HepG2 (cell line): ENCODE measurements at regions not wholly inside any gene's neighbourhood (a gene's known extent, or its start where the extent isn't known, plus 50 kb on each side); places are given as distances from the start of the nearest gene placed in this dataset.

Experiments
- ATAC-seq: fragments of 200-7000 bp; cut with Tn5 transposase; 3 replicates; pipeline ENCODE4 v1.9.1; 2020; ENCODE audit warnings: mild to moderate bottlenecking, moderate library complexity
- BruUV-seq: library from RNA; stranded (reverse); fragments of 400-500 nt; replicated peaks from 2 replicates; lab custom pipeline; 2021; lab: Mats Ljungman, UMichigan
- CTCF ChIA-PET: fragments of 300-600 bp; formaldehyde crosslinking; extraction: SDS; loops from one replicate; lab custom pipeline; 2021; ENCODE audit warnings: low total read pairs, inconsistent platforms, low intra/inter-chr PET ratio; lab: Yijun Ruan, JAX
- POLR2A ChIA-PET: fragments of 350-600 bp; sonication (Branson Sonifier 250); formaldehyde crosslinking; loops from one replicate; lab custom pipeline; 2020; ENCODE audit warnings: antibody characterized with exemption, inconsistent platforms; lab: Yijun Ruan, JAX
- DNase-seq: peaks from one replicate; pipeline ENCODE4 v3.0.0-alpha.2; 2015; ENCODE audit warnings: low spot score
- FAIRE-seq: peaks from 3 replicates; lab custom pipeline; 2011; peaks lifted over from hg19 to GRCh38; lab: Jason Lieb, UNC
- H2AFZ ChIP-seq: one replicate; pipeline ENCODE4 v1.6.1; 2011; ENCODE audit warnings: low read length, inconsistent platforms
- H3K27ac ChIP-seq: fragments of 300-600 bp; 3 replicates; pipeline ENCODE4 v1.8.0; 2011; ENCODE audit warnings: mixed run types, mild to moderate bottlenecking, mixed read lengths, low read length, inconsistent platforms; ENCODE audit not compliant: insufficient read depth; ENCODE audit errors: extremely low read length
- H3K27me3 ChIP-seq, 2 experiments: fragments of 200-600 bp in 1 of 2; 2 replicates in 1 of 2; 3 replicates in 1 of 2; pipeline versions ENCODE4 v1.6.0 to v1.8.0; 2011; ENCODE audit warnings: low read length in 2 of 2, mild to moderate bottlenecking in 2 of 2, moderate library complexity in 2 of 2, inconsistent platforms in 1 of 2; ENCODE audit not compliant: insufficient read depth in 2 of 2, control insufficient read depth in 1 of 2
- H3K36me3 ChIP-seq, 2 experiments: fragments of 200-600 bp in 1 of 2; replicated peaks in 1 of 2; 2 replicates in 1 of 2; 3 replicates in 1 of 2; pipeline versions ENCODE4 v1.5.1 to v1.8.0; 2011; ENCODE audit warnings: low read length in 2 of 2, inconsistent platforms in 1 of 2; ENCODE audit not compliant: insufficient read depth in 2 of 2, control insufficient read depth in 1 of 2
- H3K4me1 ChIP-seq: 2 replicates; pipeline ENCODE4 v1.5.1; 2012; ENCODE audit warnings: low read length, inconsistent platforms; ENCODE audit not compliant: insufficient read depth
- H3K4me2 ChIP-seq: 2 replicates; pipeline ENCODE4 v1.6.0; 2011; ENCODE audit warnings: low read depth, low read length, inconsistent platforms
- H3K4me3 ChIP-seq, 3 experiments: fragments of 200-600 bp in 1 of 3; sonication (generic), shearing (Covaris generic) in 1 of 3; replicated peaks in 1 of 3; 2 replicates each; pipeline ENCODE4 v1.5.1; 2011 to 2016; ENCODE audit warnings: low read length in 3 of 3, inconsistent platforms in 2 of 3, low read depth in 2 of 3, mild to moderate bottlenecking in 2 of 3, control low read depth in 1 of 3, mixed read lengths in 1 of 3; ENCODE audit not compliant: insufficient read depth in 1 of 3
- H3K79me2 ChIP-seq: one replicate; pipeline ENCODE4 v1.6.1; 2011; ENCODE audit warnings: low read length, inconsistent platforms; ENCODE audit not compliant: insufficient read depth
- H3K9ac ChIP-seq: 2 replicates; pipeline ENCODE4 v1.6.0; 2011; ENCODE audit warnings: mild to moderate bottlenecking, low read depth, low read length, inconsistent platforms; ENCODE audit not compliant: insufficient read depth
- H3K9me3 ChIP-seq: 2 replicates; pipeline ENCODE4 v1.5.1; 2012; ENCODE audit warnings: mild to moderate bottlenecking, low read length
- H4K20me1 ChIP-seq: 2 replicates; pipeline ENCODE4 v1.6.0; 2011; ENCODE audit warnings: inconsistent platforms, mild to moderate bottlenecking, low read length, moderate library complexity; ENCODE audit not compliant: insufficient read depth
- CTCF ChIP-seq: sonication (generic); formaldehyde crosslinking; IDR thresholded peaks from 2 replicates; pipeline ENCODE4 v1.5.0; 2020; ENCODE audit warnings: mild to moderate bottlenecking, missing genetic modification reagents, moderate library complexity
- FOXA3 ChIP-seq: IDR thresholded peaks from 2 replicates; pipeline ENCODE4 v1.6.1; 2016; ENCODE audit warnings: missing genetic modification reagents, missing compliant biosample characterization
- KMT2B ChIP-seq: IDR thresholded peaks from 2 replicates; pipeline ENCODE4 v1.6.1; 2016; ENCODE audit warnings: missing genetic modification reagents, missing compliant biosample characterization
- MAFG ChIP-seq: sonication (generic); formaldehyde crosslinking; IDR thresholded peaks from 2 replicates; pipeline ENCODE4 v1.5.1; 2020; ENCODE audit warnings: mild to moderate bottlenecking, missing genetic modification reagents
- MLXIP ChIP-seq: sonication (generic); formaldehyde crosslinking; IDR thresholded peaks from 2 replicates; pipeline ENCODE4 v1.9.0; 2021; ENCODE audit warnings: missing genetic modification reagents, borderline replicate concordance
- NR1H2 ChIP-seq: sonication (generic); formaldehyde crosslinking; IDR thresholded peaks from 2 replicates; pipeline ENCODE4 v1.8.1; 2022; ENCODE audit warnings: low read depth, missing genetic modification reagents, borderline replicate concordance
- SALL1 ChIP-seq: sonication (generic); formaldehyde crosslinking; IDR thresholded peaks from 2 replicates; pipeline ENCODE4 v1.8.0; 2022; ENCODE audit warnings: mild to moderate bottlenecking, missing genetic modification reagents
- SIX4 ChIP-seq: sonication (generic); formaldehyde crosslinking; IDR thresholded peaks from 2 replicates; pipeline ENCODE4 v1.4.0; 2020; ENCODE audit warnings: missing genetic modification reagents
- SUZ12 ChIP-seq: fragments of 150-350 bp; IDR thresholded peaks from 2 replicates; pipeline ENCODE4 v1.6.1; 2014; ENCODE audit warnings: low read depth, low read length
- THAP8 ChIP-seq: sonication (generic); formaldehyde crosslinking; IDR thresholded peaks from 2 replicates; pipeline ENCODE4 v1.5.1; 2020; ENCODE audit warnings: missing genetic modification reagents, mild to moderate bottlenecking, borderline replicate concordance
- TRAFD1 ChIP-seq: sonication (generic); formaldehyde crosslinking; IDR thresholded peaks from 2 replicates; pipeline ENCODE4 v1.5.1; 2020; ENCODE audit warnings: missing genetic modification reagents, mild to moderate bottlenecking, borderline replicate concordance
- ZNF207 ChIP-seq: fragments of 450-650 bp; IDR thresholded peaks from 2 replicates; pipeline ENCODE4 v1.6.1; 2016; ENCODE audit warnings: antibody characterized with exemption, borderline replicate concordance
- ZNF484 ChIP-seq: sonication (generic); formaldehyde crosslinking; IDR thresholded peaks from 2 replicates; pipeline ENCODE4 v1.5.1; 2020; ENCODE audit warnings: mild to moderate bottlenecking, low read depth, missing genetic modification reagents, borderline replicate concordance
- ZNF543 ChIP-seq: sonication (generic); formaldehyde crosslinking; IDR thresholded peaks from 2 replicates; pipeline ENCODE4 v1.4.0; 2020; ENCODE audit warnings: mild to moderate bottlenecking, missing genetic modification reagents
- ZNF552 ChIP-seq: sonication (generic); formaldehyde crosslinking; IDR thresholded peaks from 2 replicates; pipeline ENCODE4 v1.9.0; 2022; ENCODE audit warnings: missing genetic modification reagents, mild to moderate bottlenecking, borderline replicate concordance
- ZNF558 ChIP-seq: sonication (generic); formaldehyde crosslinking; IDR thresholded peaks from 2 replicates; pipeline ENCODE4 v1.9.0; 2022; ENCODE audit warnings: mild to moderate bottlenecking, missing genetic modification reagents, borderline replicate concordance
- ZNF564 ChIP-seq: sonication (generic); formaldehyde crosslinking; IDR thresholded peaks from 2 replicates; pipeline ENCODE4 v1.8.1; 2023; ENCODE audit warnings: mild to moderate bottlenecking, missing genetic modification reagents
- WGBS: methylation state at CpG from one replicate; pipeline ENCODE4 v1.1.6; 2017; ENCODE audit warnings: low lambda C conversion rate; 5-methylcytosine and 5-hydroxymethylcytosine counted together
- in situ Hi-C: cut with HindIII; loops from 2 replicates; pipeline ENCODE4 v1.10.0; 2017; ENCODE audit warnings: low pct_unique_long_range_greater_than_20kb; ENCODE audit not compliant: extremely low pct_ligation_motif_present
- intact Hi-C: fragments of 100-400 bp; cut with micrococcal nuclease; formaldehyde crosslinking; loops from one replicate; pipeline ENCODE4 v1.10.0; 2022; ENCODE audit not compliant: unreplicated experiment

GRCh38 chr18:5068851-5069250 lies 128.2 kb downstream of the AKAIN1 start (continued):
- TF ChIP-seq NR1H2 (no peak), THAP8 (CRISPR knock-in tag) (no peak), SALL1 (CRISPR knock-in tag) (no peak), ZNF558 (no peak), ZNF207 (no peak), FOXA3 (no peak), ZNF484 (CRISPR knock-in tag) (no peak), ZNF552 (CRISPR knock-in tag) (no peak), TRAFD1 (CRISPR knock-in tag) (no peak), MAFG (CRISPR knock-in tag) (no peak)

GRCh38 chr18:5066380-5066977 lies 130.6 kb downstream of the AKAIN1 start:
- ChIA-PET CTCF (no interaction called here), POLR2A (no interaction called here)
- no peak overlapping the region for H3K4me3 ChIP-seq
- FAIRE-seq (no peak), DNase-seq (peak; percentile 12), ATAC-seq (no peak)
- H3K36me3 ChIP-seq, result no peaks in the 10 kb centered on the region
- no peaks in the 10 kb centered on the region for H3K79me2 ChIP-seq
- H3K4me2 ChIP-seq, result no peak overlapping the region
- no peaks in the 10 kb centered on the region for H3K27me3 ChIP-seq
- TF ChIP-seq CTCF (CRISPR knock-in tag) (0 out of 2 replicates have a peak, but pooled peaks have one; percentile 17), MLXIP (no peak), SUZ12 (no peak), ZNF543 (CRISPR knock-in tag) (no peak), KMT2B (CRISPR knock-in tag) (no peak), ZNF564 (CRISPR knock-in tag) (no peak), SIX4 (CRISPR knock-in tag) (no peak)
- no peak overlapping the region for H2AFZ ChIP-seq
- in situ Hi-C loops (loop anchor here (25.0 kb wide), 1 partner anchor 1446 kb away; no protein-coding TSS in a partner anchor), intact Hi-C loops (no loop called here)
- no TSS peak for BruUV-seq
- H4K20me1 ChIP-seq, result no peaks in the 10 kb centered on the region
- no peaks in the 10 kb centered on the region for H3K9me3 ChIP-seq
- H3K9ac ChIP-seq, result no peak overlapping the region
- H3K4me1 ChIP-seq, result no peaks in the 10 kb centered on the region
- H3K27ac ChIP-seq, result no peak overlapping the region
- WGBS, result 50% methylated on average over 2 of the region's 2 CpGs
